PFSK-1 (cell line): ENCODE measurements at regions not wholly inside any gene's neighbourhood (a gene's known extent, or its start where the extent isn't known, plus 50 kb on each side); places are given as distances from the start of the nearest gene placed in this dataset.

ENCODE experiments used
- FOXP2 ChIP-seq: optimal IDR thresholded peaks from 2 replicates; pipeline ENCODE3; 2011; ENCODE audit warnings: borderline replicate concordance, control low read depth, inconsistent platforms; ENCODE audit not compliant: insufficient read depth; ENCODE audit errors: extremely low read length, extremely low read depth
- POLR2AphosphoS5 ChIP-seq: IDR thresholded peaks from 2 replicates; pipeline ENCODE4 v1.6.1; 2012; ENCODE audit warnings: low read depth, mild to moderate bottlenecking, control low read depth, low read length, moderate library complexity
- REST ChIP-seq, 2 experiments: IDR thresholded peaks; 2 replicates each; pipeline versions ENCODE4 v1.6.1 to v1.8.0; 2011 to 2012; ENCODE audit warnings: low read depth in 2 of 2, low read length in 2 of 2, control low read depth in 1 of 2, inconsistent platforms in 1 of 2, mild to moderate bottlenecking in 1 of 2, moderate library complexity in 1 of 2; ENCODE audit not compliant: insufficient read depth in 1 of 2
- SIN3A ChIP-seq: IDR thresholded peaks from 2 replicates; pipeline ENCODE4 v1.6.1; 2012; ENCODE audit warnings: mild to moderate bottlenecking, low read length, moderate library complexity, borderline replicate concordance; ENCODE audit not compliant: insufficient read depth
- TAF1 ChIP-seq: IDR thresholded peaks from 2 replicates; pipeline ENCODE4 v1.6.1; 2012; ENCODE audit warnings: low read length, control low read depth, borderline replicate concordance; ENCODE audit not compliant: insufficient read depth

DNA sequence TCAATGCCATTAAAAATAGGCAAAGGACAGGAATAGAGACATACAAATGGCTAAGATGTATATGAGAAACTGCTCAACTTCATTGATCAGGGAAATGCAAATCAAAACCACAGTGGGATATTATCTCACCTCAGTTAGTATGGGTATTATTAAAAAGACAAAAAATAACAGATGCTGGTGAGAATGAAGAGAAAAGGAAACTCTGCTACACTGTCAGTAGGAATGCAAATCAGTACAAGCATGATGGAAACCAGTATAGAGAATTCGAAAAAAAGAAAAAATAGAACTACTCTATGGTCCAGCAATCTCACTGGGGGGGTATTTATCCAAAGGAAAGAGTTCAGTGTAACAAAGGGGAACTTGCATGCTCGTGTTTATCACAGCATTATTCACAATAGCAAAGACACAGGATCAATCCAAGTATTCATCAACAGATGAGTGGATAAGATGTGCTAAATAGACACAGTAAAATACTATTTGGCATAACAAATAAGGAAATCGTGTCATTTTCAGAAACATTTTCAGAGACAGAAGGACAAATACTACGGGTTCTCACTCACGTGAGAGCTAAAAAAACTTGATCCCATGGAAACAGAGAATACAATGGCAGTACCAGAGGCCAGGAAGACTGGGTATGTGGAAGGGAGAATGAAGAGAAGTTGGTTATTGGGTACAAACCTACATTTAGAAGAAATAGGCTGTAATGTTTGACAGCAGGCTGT, 60.6 kb downstream of the CCDC74A start:
- TF ChIP-seq SIN3A (no peak), REST (IDR thresholded peaks at IDR 0.05; ENCODE audit: insufficient read depth in 1 of 2, low read depth in 2 of 2, low read length in 2 of 2) (no peak), POLR2AphosphoS5 (no peak), FOXP2 (no peak), TAF1 (no peak)
